ENCODE measurements at regions not wholly inside any gene's neighbourhood (a gene's known extent, or its start where the extent isn't known, plus 50 kb on each side); places are given as distances from the start of the nearest gene placed in this dataset.

- WGBS (ENCODE audit: insufficient coverage, low coverage, low lambda C conversion rate, missing lambda C conversion rate) = 50% methylated on average over 2 of the region's 2 CpGs
These were observed 498.4 kb downstream of the DSC3 start for GRCh38 chr18:30544141-30544540.

GRCh38 chr18:30533716-30534115 lies 508.8 kb downstream of the DSC3 start:
- no peak for TF ChIP-seq POLR2A (IDR thresholded peaks at IDR 0.05)
- TF ChIP-seq, protein P1, sequence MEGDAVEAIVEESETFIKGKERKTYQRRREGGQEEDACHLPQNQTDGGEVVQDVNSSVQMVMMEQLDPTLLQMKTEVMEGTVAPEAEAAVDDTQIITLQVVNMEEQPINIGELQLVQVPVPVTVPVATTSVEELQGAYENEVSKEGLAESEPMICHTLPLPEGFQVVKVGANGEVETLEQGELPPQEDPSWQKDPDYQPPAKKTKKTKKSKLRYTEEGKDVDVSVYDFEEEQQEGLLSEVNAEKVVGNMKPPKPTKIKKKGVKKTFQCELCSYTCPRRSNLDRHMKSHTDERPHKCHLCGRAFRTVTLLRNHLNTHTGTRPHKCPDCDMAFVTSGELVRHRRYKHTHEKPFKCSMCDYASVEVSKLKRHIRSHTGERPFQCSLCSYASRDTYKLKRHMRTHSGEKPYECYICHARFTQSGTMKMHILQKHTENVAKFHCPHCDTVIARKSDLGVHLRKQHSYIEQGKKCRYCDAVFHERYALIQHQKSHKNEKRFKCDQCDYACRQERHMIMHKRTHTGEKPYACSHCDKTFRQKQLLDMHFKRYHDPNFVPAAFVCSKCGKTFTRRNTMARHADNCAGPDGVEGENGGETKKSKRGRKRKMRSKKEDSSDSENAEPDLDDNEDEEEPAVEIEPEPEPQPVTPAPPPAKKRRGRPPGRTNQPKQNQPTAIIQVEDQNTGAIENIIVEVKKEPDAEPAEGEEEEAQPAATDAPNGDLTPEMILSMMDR (IDR thresholded peaks at IDR 0.05) = no peak
- Histone ChIP-seq H3K27ac (no peak overlapping the region), H3K4me1 (no peaks in the 10 kb centered on the region), H3K36me3 (no peaks in the 10 kb centered on the region), H3K9me3 (no peaks in the 10 kb centered on the region), H3K27me3 (no peaks in the 10 kb centered on the region), H3K4me3 (no peak overlapping the region)
- ATAC-seq = no peak
- intact Hi-C loops (cut with DNase I) = no loop called here
- DNase-seq = no peak
- 60% methylated on average over 1 of the region's 1 CpG for WGBS (ENCODE audit: insufficient coverage, low coverage, low lambda C conversion rate, missing lambda C conversion rate)

More at GRCh38 chr18:30544141-30544540, 498.4 kb downstream of the DSC3 start:
- no peaks in the 10 kb centered on the region for H3K36me3 ChIP-seq
- no peak overlapping the region for H3K27ac ChIP-seq
- DNase-seq (no peak), ATAC-seq (no peak)
- TF ChIP-seq, protein P1 (IDR thresholded peaks at IDR 0.05) = no peak
- TF ChIP-seq POLR2A (IDR thresholded peaks at IDR 0.05) = no peak
- H3K4me1 ChIP-seq = no peaks in the 10 kb centered on the region
- no peak overlapping the region for H3K4me3 ChIP-seq
- intact Hi-C loops (cut with DNase I) = no loop called here
- H3K9me3 ChIP-seq = no peaks in the 10 kb centered on the region
- H3K27me3 ChIP-seq = no peaks in the 10 kb centered on the region

- H3K4me1 ChIP-seq = no peaks in the 10 kb centered on the region
- intact Hi-C loops (cut with DNase I) = no loop called here
- 63% methylated on average over 1 of the region's 1 CpG for WGBS (ENCODE audit: insufficient coverage, low coverage, low lambda C conversion rate, missing lambda C conversion rate)
These were observed 514.6 kb downstream of the DSC3 start for GRCh38 chr18:30527917-30528316.

GRCh38 chr18:30527226-30527625 lies 515.3 kb downstream of the DSC3 start:
- DNase-seq (no peak), ATAC-seq (no peak)
- no peak for TF ChIP-seq POLR2A (IDR thresholded peaks at IDR 0.05)
- TF ChIP-seq, protein P1 (IDR thresholded peaks at IDR 0.05) = no peak
- no peaks in the 10 kb centered on the region for H3K9me3 ChIP-seq
- intact Hi-C loops (cut with DNase I) = no loop called here
- H3K36me3 ChIP-seq = no peaks in the 10 kb centered on the region
- H3K27ac ChIP-seq = no peak overlapping the region
- H3K27me3 ChIP-seq = no peaks in the 10 kb centered on the region
- no peak overlapping the region for H3K4me3 ChIP-seq
- WGBS (ENCODE audit: insufficient coverage, low coverage, low lambda C conversion rate, missing lambda C conversion rate) = 64% methylated on average over 1 of the region's 1 CpG
- no peaks in the 10 kb centered on the region for H3K4me1 ChIP-seq

More at GRCh38 chr18:30527917-30528316, 514.6 kb downstream of the DSC3 start:
- no peak overlapping the region for H3K4me3 ChIP-seq
- H3K9me3 ChIP-seq = no peaks in the 10 kb centered on the region
- DNase-seq (no peak), ATAC-seq (no peak)
- H3K36me3 ChIP-seq = no peaks in the 10 kb centered on the region
- no peaks in the 10 kb centered on the region for H3K27me3 ChIP-seq
- no peak overlapping the region for H3K27ac ChIP-seq
- TF ChIP-seq POLR2A (IDR thresholded peaks at IDR 0.05) = no peak
- TF ChIP-seq, protein P1 (IDR thresholded peaks at IDR 0.05) = no peak
